Fibroblast of peridontal ligament (primary cell): ENCODE measurements at regions not wholly inside any gene's neighbourhood (a gene's known extent, or its start where the extent isn't known, plus 50 kb on each side); places are given as distances from the start of the nearest gene placed in this dataset.

Source experiments
- DNase-seq: peaks from one replicate; pipeline ENCODE4 v3.0.0-alpha.2; 2010; ENCODE audit errors: extremely low read depth

DNA sequence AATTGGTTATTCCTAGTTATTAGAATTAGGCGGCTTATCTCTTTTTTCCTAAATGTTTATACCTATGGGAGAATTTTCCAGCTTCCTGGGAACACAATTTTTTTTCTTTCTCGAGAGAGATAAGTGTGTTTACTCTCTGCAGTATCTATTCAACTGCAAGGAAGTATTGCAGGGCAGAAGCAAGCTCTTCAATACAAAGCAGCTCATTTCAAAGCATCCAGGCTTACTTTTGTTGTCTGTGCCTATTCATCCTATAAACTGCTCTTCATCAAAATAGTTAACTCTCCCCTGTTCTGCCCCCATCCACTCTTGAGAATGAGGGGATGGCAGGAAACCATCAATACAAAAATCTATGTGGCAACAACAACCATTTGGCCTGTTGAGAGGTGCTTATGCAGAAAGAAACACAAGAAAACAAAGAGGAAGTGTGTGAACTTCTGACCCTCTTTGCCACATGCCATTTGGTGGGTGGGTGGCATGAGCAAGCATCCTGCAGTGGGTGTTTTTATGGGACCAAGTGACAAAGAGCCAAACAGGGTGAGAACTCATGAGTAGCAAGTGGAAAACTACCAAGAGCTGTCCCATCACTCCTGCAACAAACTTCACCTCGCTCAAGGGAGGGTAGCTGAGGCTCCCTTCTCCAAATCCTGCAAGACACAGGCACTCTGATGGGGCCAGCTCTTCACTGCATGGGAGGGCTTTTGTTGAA is 50.6 kb upstream of the MRPS6 start:
- no peak for DNase-seq

DNA sequence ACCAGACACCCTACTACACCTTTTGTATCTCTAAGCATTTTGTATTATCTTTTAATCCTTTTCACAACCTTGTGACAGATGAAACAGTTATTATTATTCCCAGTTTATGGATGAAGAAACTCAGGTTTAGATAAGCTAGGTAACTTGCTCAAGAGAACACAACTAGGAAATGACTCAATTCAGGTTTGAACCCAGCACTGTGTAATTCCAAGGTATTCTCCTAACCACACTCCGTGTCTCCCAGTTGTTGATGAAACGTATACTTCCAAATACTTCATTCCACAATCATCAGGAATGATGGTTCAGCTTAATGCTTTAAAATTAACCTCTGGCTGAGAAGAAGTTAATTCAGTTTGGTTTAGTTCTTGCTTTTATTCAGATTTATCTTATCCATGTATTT is 51.7 kb upstream of the MRPS6 start:
- DNase-seq: no peak

DNA sequence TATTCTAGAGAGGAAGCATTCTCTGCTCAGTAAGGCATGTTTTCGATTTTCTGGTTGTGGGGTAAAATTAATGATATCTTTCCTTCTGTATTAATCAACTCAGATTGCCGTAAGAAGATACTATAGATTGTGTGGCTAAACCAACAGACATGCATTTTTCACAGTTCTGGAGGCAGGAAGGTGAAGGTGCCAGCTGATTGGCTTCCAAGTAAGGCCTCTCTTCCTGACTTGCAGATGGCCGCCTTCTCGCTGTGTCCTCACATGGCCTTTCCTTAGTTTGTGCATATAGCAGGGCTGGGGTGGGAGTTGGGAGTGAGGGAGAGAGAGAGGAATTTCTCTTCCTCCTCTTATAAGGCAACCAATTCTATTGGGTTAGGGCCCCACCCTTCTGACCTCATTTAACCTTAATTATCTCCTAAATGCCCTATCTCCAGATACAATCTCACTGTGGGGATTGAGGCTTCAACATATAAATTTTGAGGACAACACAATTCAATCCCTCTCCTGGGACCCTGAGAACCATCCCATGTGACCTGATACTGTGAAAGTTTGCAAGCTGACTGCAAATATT is 52.3 kb upstream of the MRPS6 start:
- DNase-seq: no peak

DNA sequence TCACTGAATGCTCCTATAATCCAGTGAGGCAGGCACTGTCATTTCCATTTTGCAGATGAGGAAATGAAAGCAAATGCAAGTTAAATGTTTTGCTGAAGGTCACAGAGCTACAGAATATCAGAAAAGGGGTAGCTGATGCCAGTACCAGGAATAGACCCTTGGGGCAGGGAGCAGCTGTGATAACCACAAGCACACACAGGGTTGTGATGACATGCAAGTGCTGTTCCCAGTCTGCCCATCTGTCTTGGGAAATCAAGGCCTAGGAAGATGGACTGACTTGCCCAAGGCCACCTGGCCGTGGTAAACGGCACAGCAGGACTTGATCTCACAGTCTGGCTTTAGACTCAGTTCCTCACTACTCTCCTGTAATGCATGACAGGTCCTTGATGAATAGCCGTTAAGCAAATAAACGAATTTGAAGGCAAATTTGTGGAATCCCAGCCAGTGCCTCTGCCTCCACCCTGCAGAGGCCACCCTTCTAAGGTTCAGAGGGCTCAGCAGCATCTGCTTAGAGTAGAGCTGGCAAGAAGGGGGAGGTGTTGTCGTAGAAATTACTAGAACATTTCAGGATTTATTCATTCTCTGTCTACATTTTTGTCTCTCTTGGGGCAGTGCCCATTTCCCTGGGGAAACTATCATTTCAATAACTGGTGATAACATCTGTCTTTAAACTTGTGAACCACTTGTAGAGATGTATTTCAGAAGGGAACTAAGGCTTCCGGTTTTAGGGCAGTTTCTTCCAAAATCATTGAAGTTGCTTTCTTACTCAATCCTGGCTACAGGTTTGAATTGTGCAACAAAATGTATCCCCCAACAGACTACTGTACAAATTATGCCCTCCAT is 53.2 kb upstream of the MRPS6 start:
- no peak for DNase-seq

DNA sequence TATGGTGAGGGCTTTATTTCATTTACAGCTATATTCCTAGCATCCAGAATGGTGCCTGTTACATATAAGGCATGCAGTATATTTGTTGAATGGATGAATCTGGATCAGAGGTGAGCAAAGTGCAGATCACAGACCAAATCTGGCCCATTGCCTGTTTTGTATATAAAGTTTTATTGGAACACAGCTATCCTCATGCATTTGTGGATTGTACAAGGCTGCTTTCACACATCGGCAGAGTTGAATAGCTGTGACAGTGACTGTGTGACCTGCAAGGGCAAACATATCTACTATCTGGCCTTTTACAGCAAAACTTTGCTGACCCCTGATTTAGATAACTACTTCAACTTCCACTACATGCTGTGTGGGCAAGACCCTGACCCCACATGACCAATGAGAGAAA is 54.0 kb upstream of the MRPS6 start:
- DNase-seq: no peak

DNA sequence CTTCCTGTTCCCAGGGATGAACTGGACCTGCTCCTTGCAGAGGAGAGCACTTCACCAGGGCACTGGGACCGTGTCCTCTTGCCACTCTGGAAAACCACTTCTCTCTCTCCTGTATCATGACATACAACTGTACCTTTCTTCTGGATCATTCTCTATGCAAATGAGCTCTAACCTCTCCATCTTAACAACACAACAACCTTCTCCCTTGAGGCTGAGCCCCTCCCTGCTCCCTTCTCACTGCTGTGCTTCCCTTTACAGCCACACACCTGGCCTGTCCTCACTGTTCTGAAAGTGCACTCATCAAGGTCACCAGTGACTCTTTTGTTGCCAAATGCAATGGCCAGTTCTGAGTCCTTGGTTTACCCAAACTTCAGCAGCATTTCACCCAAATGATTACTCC is 54.5 kb upstream of the MRPS6 start:
- DNase-seq: no peak

DNA sequence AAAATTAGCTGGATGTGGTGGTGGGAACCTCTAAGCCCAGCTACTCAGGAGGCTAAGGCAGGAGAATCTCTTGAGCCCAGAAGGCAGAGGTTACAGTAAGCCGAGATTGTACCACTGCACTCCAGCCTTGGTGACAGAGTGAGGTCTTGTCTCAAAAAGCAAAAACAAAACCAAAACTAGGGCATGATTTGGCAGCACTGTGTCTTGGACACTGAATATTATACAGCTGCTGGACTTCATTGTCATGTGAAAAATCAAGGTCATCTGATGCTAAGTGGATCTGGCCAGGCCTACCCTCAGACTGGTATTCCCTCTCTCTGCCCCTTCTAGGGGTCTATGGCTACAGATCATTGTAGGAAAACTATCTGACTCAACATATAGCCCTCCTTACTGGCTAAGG is 55.2 kb upstream of the MRPS6 start:
- no peak for DNase-seq

DNA sequence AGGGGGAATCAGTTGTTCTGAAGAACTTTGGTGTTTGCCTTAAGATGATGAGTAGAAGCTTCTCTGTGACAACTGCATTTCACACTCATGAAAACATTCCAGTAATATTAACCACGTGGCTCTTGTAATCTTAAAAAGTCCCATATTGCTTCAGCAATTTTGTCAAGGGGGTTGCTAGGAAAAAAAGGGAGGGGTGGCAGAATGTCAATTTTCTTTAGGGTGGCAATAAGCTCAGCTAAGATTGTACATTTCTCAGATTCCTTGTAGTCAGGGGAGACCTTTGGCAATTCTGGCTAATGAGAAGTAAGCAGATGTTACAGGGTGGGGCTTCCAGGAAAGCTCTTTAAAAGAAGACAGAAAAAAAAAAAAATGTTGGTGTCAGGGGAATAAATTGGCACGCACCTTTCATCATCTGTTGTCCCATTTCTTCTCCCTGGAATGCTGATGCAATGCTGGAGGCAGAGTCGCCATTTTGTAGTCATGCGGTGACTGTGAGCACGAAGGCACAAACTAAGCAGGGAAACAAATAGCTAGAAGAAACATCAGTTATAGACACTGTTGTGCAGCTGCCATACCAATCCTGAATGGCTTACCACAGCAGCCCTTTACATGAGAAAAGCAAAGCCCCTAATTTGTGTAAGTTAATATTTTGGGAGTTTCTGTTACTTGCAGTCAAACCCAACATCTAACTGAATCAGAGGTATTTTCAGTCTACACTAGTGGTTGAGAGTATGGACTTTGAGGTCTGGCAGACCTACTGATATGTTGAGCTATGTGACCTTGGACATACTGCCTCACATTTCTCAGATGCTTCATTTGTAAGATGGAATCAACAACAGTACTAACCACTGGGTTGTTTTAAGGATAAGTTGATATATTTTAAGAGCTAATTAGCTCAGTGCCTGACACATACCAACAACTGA is 56.1 kb upstream of the MRPS6 start:
- DNase-seq: peak; percentile 66

DNA sequence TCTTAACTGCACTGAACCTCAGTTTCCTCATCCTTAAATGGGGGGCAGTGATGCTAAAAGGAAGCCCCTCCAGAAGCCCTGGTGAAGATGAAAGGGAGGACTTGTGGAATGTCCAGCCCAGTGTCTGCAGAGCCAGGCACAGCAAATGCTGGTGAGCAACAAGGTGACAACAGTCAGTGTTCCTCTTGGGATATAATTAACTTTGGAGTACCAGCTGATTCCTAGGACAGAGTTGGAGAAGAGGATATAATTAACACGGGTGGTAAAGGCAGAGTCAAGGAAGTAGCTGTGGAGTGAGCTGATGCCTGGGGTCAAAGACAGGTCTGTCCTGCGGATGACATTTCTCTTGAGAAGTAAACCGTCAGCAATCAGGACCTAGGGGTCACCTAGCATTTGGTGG is 60.7 kb upstream of the MRPS6 start:
- DNase-seq: no peak

DNA sequence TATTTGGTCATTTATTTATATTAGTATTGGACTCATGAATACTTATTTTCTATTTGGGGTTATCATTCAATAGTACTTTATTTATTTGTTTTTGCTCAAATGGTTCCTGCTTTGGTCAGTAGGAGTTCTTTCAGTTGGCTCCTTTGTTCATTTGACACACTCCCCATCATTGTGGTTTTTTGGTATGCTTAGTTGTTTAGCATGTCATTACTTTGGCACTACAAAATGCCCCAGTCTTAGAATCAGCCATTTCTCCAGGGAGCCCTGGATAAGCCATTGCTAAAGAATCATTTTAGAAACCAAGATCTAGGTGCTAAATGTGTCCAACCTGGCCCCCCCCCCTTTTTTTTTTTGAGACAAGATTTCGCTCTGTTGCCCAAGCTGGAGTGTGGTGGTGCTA is 61.7 kb upstream of the MRPS6 start:
- DNase-seq: peak; percentile 8

DNA sequence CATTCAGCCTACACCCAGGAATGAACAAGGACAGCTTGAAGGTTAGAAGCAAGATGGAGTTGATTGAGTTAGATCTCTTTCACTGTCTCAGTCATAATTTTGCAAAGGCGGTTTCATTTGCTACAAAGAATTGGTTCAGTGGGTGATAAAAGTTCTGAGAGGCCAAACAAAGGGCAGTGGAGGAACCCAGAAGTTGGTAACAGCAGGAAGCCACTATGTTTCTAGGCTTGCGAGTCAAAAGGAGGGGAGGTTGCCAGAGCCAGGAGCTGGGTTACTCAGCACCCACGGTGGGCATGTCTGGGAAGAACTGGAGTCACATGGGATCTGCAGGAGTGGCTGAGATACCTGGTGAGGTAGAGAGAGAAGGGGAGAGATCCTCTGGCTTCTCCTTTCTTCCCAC is 64.2 kb upstream of the MRPS6 start:
- DNase-seq: no peak

DNA sequence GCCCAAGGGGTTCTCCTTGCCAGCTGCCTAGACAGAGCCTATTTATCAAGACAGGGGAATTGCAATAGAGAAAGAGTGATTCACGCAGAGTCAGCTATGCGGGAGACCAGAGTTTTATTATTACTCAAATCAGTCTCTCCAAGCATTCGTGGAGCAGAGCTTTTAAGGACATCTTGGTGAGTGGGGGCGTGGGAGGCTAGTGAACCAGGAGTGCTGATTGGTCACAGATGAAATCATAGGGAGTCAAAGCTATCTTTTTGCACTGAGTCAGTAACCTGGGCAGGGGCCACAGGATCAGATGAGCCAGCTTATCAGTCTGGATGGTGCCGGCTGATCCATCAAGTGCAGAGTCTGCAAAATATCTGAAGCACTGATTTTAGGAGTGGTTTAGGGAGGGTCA is 64.8 kb upstream of the MRPS6 start:
- DNase-seq: no peak

DNA sequence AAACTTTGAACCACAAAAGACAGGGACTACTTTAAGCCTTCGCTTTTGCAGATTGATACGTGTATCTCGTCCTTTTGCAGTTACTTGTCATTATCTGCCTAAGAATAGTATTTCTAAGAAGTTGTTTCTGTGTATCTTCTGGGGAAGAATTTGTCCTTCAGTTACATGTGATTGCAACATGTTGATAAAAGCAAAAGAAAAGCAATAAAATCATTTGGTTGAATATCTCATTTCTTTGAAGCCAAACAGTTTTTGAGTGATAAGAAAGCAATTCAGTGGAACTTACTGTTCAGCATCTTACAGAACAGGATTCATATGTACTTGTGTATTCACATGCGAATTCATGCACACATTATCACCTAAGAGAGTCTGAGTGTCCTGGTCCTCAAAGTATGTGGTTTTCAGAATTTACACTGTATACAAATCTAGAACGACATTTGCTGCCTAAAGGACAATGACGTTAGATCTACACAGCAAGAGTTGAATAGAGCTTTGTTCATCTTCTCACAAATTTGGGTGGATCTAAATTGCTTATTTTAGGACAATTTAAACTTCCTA is 66.7 kb upstream of the MRPS6 start:
- DNase-seq: no peak

DNA sequence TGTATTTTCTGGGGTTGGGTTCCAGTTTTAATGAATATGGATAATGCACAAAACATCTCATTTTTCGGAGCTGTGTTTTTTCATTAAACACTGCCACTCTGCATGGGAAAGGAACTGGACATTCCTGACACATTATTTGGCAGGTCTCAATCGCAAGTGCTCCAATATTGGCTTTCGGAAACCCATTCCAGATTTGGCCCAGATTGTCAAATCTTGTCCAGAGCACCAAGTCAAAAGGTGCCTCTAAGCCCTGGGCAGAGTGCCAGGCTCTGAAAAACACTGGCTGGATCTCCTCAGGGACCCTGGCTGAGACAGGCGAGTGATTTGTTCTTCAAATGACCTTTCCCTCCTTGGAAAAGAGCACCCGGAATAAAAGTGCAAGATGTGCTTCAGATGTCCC is 68.4 kb upstream of the MRPS6 start:
- no peak for DNase-seq

DNA sequence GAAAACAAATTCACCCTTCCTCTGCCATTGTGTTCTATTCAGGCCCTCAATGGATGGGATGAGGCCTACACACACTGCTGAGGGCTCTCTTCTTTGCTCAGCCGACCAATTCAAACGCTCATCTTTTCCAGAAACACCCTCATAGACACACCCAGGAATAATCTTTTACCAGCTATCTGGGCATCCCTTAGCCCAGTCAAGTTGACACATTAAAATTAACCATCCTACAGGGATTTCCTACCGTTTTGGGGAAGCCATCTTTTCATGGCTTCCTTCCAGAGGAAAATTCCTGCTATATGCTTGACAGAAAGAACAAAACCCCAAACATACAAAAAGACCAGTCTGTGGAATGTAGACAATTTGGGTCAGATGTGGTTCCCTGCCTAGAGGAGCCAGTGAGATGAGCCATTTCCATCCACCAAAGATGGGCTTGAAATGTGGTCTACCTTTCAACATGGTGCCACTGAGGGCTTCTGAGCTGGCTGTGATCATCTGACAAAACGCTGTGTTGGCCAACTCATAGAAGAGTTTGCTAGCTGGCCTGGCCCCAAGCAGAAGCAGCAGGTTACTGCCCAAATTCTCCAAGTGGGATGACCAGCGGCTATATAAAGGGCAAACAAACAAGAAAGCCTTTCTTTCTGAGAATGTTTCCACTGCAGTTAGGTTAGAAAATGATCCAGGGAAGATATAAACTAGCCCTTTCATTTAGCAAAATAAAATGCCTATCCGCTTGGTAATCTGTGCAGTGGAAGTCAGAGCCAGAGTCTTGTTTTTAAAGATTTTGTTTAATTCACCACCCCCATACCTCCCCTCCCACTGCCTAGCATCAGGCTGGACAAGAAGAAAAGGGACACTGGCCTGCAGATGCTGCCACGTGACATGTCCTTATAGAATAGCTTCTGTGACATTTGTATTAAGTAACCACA is 69.1 kb upstream of the MRPS6 start:
- no peak for DNase-seq

DNA sequence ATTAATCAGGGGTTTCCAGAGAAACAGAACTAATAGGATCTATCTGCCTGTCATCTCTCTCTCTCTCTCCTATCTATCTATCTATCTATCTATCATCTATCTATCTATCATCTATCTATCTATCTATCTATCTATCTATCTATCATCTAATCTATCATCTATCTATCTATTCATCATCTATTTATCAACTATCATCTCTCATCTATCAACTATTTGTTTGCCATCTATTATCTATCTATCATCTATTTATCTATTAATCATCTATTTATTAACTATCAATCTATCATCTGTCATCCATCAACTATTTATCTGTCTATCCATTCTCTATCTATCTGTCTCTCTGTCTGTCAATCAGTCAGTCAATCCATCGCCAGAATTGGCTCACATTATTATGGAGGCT is 70.0 kb upstream of the MRPS6 start:
- no peak for DNase-seq

DNA sequence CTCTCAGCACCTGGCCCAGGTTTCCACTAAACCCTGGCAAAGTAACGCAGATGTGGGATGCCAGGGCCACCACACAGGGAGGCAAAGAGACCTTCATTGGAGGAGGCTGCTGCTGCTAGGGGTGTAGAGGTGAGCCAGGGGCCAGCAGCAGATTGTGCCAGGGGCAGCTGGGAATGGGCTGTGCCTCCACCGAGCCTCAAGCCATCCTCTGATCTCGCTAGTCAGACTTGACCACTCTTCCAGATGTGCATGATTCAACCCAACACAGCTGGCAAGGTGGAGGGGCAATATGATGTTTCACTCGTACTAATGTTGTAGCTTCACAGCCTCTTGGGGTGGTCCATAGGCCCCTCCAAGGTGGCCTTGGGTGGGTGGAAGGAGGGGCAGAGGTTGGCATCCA is 73.0 kb upstream of the MRPS6 start:
- DNase-seq: no peak

DNA sequence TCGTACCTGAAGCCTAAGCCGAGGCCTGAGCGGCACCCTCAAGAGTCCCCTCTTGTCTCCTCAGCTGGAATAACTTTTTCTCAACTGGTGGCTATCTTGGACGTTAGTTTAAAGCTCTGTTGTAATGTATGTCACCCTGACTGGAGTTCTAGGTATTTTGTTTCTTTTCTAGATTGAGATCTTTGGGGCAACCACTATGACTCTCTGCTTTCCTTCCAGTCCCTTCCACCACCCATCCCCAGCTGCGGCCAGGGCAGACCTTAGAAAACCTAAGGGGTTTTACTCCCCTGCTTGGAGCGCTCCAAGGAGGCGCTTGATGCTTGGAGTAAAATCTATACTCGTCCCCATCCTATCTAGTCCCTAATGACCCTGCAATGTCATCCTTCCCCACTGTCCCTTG is 74.6 kb upstream of the MRPS6 start:
- DNase-seq: no peak

DNA sequence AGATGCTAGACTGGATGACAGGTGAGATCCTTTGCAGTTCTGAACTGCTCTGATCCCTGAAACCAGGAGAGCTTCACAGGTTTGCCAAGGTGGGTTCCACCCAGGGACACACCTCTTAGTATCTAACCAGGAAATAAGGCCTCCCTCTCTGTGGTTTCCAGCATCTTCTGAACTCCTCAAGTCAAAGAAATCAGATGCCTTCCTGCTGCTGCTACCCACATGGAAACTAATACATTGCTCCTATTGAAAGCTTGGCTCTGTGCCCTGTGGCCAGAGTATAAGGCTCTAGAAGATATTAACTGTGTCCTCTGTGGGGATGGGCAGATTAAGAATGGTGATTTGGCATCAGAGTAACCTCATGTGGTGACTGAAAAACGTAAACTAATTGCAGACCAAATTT is 75.0 kb upstream of the MRPS6 start:
- DNase-seq: peak; percentile 12

DNA sequence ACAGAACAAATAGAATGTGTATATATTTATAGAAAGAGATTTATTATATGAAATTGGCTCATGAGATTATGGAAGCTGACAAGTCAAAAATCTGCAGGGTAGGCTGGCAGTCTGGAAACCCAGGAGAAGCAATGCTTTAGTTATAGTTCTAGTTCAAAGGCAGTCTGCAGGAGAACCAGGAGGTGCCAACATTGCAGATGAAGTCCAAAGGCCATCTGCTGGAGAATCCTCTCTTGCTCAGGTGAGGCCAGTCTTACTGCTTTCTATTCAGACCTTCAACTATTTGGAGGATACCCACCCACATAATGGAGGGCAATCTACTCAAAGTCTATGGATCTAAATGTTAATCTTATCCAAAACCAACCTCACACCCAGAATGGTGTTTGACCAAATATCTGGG is 75.9 kb upstream of the MRPS6 start:
- DNase-seq: no peak

DNA sequence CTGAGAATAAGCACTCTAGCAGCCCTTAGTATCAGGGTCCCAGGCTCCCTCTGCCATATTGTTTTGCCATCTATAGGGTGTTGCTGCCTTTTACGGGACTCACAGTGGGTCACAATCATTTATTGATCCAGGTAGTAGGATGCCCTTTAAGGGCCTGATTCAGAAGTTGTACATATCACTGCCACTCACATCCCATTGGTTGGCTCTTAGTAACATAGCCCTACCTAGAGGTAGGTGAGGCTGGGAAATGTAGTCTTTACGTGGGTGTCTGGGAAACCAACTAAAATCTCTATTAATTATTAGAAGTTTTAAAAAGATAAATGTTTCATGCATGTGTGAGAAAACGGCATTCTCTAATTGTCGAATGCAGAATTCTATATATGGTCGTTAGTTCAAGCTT is 78.8 kb upstream of the ATP5PO start:
- no peak for DNase-seq
